AML-193 (cell line): ENCODE measurements at regions not wholly inside any gene's neighbourhood (a gene's known extent, or its start where the extent isn't known, plus 50 kb on each side); places are given as distances from the start of the nearest gene placed in this dataset.
A peak's percentile ranks its signal among the peaks of the same experiment; 100 is the strongest.

Experiments
- DNase-seq, 2 experiments: peaks; one replicate each; lab custom pipeline; 2025; lab: John Stamatoyannopoulos, UW

DNA sequence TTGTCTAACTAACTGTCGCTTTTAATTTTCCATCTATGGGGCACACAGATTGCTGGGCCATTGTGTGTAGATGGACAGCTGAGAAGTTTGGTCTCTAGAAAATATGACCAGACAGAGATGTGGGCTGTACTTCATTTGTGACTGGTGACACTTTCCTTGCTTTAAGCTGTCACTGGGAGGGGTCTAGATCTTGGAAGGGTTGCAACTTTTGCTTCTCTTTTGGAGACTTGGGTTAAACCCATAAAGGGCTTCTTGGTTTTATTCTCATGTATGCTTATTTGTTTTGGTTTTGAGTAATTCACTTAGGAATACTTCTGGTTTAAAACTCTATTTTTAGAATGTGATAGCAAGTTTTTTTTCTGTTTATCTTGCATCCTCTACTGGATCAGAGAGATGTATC lies 80.2 kb downstream of the ETS2 start:
- DNase-seq = no peak

DNA sequence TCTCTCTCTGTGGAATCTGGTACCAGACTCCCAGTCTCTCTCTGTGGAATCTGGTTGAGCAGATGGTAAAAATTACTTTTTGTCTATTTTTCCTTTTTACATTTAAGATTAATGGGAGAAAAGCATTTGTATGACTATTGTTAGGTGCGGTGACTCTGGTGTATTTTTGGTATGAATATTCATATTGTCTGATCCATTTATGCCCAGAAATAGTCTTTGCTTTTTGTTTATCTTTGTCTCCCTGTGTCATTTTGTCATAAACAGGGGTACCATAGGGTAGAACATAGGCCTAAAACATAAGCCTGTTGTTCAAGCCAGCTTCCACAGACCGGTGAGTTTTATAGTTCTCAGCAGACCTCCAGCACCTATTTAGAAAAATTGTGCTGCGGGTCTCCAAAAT lies 78.7 kb downstream of the ETS2 start:
- DNase-seq = no peak

DNA sequence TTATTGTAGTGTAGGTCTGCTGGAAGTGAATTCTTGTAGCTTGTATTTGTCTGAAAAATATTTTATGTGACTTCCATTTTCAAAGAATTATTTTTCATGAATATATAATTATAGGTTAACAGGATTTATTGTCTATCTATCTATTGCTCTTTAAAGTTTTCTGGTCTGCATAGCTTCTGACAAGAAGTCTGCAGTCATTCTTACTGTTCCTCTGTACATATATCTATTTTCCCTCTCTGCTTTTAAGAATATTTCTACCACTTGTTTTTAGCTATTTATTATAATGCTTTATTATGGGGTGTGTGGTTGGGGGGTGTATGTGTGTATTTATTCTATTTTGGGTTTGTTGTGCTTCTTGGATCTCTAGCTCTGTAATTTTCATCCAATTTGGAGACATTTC lies 77.4 kb downstream of the ETS2 start:
- DNase-seq = no peak

DNA sequence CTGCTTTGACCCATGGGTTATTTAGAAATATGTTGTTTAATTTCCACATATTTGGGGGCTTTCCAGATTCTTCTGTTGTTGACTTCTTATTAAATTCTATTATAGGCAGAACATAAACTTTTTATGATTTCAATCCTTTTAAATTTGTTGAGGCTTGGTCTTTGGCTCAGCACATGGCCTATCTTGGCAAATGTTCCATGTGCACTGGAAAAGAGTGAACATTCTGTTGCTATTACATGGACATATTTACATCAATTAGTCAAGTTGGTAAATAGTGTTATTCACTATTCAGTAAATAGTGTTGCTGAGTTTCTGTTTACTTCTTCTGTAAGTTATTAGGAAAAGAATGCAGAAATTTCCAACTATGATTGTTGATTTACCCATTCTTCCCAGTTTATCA lies 75.4 kb downstream of the ETS2 start:
- no peak for DNase-seq

DNA sequence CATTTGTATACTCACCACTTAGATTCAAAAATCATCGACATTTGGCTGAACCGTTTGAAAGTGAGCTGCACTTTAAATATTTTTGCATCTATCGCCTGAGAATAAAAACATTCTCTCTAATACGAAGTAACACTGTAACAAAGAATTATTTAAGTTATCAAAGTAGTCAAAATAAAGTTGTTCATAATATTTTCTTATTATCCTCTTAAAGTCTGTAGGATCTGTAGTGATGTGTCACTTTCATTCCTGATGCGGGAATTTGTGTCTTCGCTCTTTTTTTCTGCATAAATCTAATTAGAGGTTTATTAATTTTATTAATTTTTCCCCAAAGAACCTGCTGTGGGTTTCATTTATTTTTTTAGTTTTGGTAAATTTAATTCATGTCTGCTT lies 74.8 kb downstream of the ETS2 start:
- no peak for DNase-seq

DNA sequence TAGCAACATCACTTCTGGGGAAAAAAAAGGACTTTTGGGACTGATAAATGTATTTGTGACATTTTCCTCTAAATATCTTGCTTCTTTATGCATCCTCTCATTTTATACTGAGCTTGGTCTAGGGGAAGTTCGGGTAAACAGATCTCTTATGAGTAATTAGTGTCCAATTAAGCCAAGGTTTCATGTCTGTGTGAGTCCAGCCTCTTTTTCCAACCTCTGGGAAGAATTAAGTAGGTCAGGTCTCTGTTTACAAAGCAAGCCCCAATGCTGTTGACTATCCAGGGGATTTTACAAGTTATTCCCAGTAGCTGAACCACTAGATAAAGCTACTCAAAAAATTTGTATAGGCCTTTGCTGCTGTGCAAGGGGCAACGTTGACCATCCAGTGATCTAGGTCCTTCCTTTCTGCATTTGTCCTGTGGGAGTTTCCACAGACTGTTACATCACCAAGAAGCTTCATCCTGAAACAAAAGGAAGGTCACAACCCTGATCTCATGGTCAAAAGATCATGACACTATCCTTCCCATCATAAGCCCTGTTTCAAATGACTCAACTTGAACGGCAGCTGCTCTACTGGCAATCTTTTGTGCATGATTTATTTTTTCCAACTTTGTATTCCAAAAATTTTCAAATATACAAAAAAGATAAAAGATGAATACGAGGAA lies 74.3 kb downstream of the ETS2 start:
- DNase-seq = no peak

DNA sequence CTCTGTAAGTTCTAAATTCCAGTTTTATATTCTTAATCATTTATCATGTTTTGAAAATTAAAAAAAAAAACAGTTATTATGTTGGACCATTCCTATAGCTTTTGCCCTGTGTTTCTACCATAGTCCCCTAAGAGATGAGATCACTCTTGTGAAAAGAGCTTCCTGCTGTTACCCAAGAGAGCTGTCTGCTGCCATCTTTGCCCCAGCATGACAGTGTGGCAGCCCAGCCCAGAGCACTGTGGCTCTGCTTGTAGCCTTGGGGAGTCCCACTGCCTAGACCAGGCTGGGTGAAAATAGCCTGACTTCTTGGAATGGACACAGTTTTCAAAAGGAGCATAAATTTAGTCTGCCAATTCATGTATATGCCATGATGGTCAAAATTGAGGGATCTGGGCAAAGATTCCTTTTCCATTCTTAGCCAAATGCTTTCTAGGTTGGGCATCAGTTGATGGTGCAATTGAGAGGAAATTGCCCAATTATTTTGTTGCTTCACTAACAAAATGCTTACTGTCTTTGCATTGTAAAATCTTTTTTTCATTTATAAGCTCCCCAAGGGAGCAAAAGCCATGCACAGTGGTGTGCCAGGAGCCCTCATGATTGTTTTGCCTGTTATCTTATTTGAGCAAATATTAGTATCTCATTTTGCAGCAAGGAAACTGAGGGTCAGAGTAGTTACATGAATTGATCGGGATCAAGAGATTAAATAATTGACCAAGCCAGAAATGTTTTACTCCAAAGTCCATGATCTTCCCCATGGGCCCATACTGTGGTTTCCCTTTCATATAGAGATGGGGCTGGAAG lies 72.8 kb downstream of the ETS2 start:
- DNase-seq = peak; percentile 20 to 42

DNA sequence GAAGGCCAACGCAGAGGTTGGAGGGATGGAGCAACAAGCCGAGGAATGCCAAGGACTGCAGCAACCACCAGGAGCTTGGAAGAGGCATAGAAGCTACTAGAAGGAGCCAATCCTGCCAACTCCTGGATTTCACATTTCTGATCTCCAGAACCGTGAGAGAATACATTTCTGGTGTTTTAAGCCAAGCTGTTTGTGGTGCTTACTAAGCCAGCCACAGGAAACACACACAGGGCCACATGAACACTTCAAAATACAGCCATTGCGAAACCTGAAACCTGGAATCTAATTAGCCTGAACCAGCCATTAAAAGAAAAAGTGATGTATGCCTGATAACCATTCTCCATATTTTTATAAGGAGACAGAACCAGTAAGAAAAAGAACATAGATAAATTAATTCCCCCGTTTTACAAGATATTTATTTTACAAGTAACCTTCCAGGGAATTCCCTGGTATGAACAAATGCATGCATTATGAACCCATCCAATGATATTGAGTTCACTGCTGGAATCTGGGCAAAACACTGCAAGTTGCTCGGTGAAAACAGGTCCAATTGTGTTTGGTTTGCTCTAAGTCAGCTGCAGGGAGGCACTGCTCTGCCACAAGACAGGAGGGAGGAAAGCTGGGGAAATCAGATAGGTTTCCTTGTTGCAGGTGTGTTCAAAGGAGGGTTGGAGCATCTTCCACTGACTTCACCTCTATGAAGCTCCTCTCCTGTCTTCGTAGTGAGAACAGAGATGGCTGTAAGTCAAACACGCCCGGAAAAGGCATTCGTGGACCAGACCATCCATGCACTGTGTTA lies 70.2 kb downstream of the ETS2 start:
- DNase-seq = peak; percentile 20 to 52
